MM.1S (cell line): ENCODE measurements at regions not wholly inside any gene's neighbourhood (a gene's known extent, or its start where the extent isn't known, plus 50 kb on each side); places are given as distances from the start of the nearest gene placed in this dataset.
"Not testable (repeated sequence)": the region's sequence is repeated elsewhere in the genome, so short reads cannot be mapped to it uniquely, and the experiment has no call there.

Experiments used
- DNase-seq: peaks from one replicate; pipeline ENCODE4 v3.0.0-alpha.2; 2015
- H2AFZ ChIP-seq: fragments of 300-600 bp; sonication (generic); 2 replicates; pipeline ENCODE4 v1.6.0; 2016; ENCODE audit warnings: antibody characterized with exemption, low read length
- H3F3A ChIP-seq: fragments of 300-600 bp; sonication (generic); 2 replicates; pipeline ENCODE4 v1.6.1; 2016; ENCODE audit warnings: mild to moderate bottlenecking, antibody characterized with exemption, low read length, moderate library complexity, mixed read lengths; ENCODE audit not compliant: insufficient read depth
- H3K27ac ChIP-seq: fragments of 300-600 bp; sonication (generic); 2 replicates; pipeline ENCODE4 v1.5.1; 2016; ENCODE audit warnings: mild to moderate bottlenecking, low read length
- H3K27me3 ChIP-seq: fragments of 300-600 bp; sonication (generic); replicated peaks from 2 replicates; pipeline ENCODE4 v1.6.0; 2016; ENCODE audit warnings: low read length; ENCODE audit not compliant: insufficient read depth
- H3K36me3 ChIP-seq: fragments of 300-600 bp; sonication (generic); replicated peaks from 2 replicates; pipeline ENCODE4 v1.6.1; 2016; ENCODE audit warnings: mild to moderate bottlenecking, low read length, mixed read lengths; ENCODE audit not compliant: insufficient read depth
- H3K4me1 ChIP-seq: fragments of 300-600 bp; sonication (generic); 2 replicates; pipeline ENCODE4 v1.6.1; 2016; ENCODE audit warnings: low read length, mixed read lengths
- H3K4me2 ChIP-seq: fragments of 300-600 bp; sonication (generic); 2 replicates; pipeline ENCODE4 v1.6.0; 2016; ENCODE audit warnings: low read depth, low read length
- H3K4me3 ChIP-seq: fragments of 300-600 bp; sonication (generic); 2 replicates; pipeline ENCODE4 v1.5.1; 2016; ENCODE audit warnings: low read length, mixed read lengths
- H3K79me2 ChIP-seq: fragments of 300-600 bp; sonication (generic); 2 replicates; pipeline ENCODE4 v1.6.1; 2016; ENCODE audit warnings: mixed run types, low read length, mixed read lengths
- H3K9ac ChIP-seq: fragments of 300-600 bp; sonication (generic); 2 replicates; pipeline ENCODE4 v1.6.1; 2016; ENCODE audit warnings: low read length, mixed read lengths
- H3K9me2 ChIP-seq: fragments of 300-600 bp; sonication (generic); replicated peaks from 2 replicates; pipeline ENCODE4 v1.6.1; 2016; ENCODE audit warnings: mild to moderate bottlenecking, low read length, mixed read lengths; ENCODE audit not compliant: insufficient read depth
- H3K9me3 ChIP-seq: fragments of 300-600 bp; sonication (generic); replicated peaks from 2 replicates; pipeline ENCODE4 v1.6.1; 2016; ENCODE audit warnings: mild to moderate bottlenecking, low read length, mixed read lengths; ENCODE audit not compliant: insufficient read depth
- H4K20me1 ChIP-seq: fragments of 300-600 bp; sonication (generic); 2 replicates; pipeline ENCODE4 v1.6.1; 2016; ENCODE audit warnings: mild to moderate bottlenecking, low read length, moderate library complexity, mixed read lengths; ENCODE audit not compliant: insufficient read depth
- EZH2 ChIP-seq: fragments of 300-600 bp; sonication (generic); optimal IDR thresholded peaks from 2 replicates; pipeline ENCODE3; 2017; ENCODE audit warnings: low read depth, mild to moderate bottlenecking, antibody characterized with exemption, low read length, mixed read lengths
- EZH2phosphoT487 ChIP-seq: fragments of 300-600 bp; sonication (generic); IDR thresholded peaks from 2 replicates; pipeline ENCODE4 v1.6.1; 2018; ENCODE audit warnings: antibody characterized with exemption, low read length
- TF ChIP-seq, protein P1 (sequence below): fragments of 300-600 bp; sonication (generic); IDR thresholded peaks from 2 replicates; pipeline ENCODE4 v1.5.1; 2016; ENCODE audit warnings: antibody characterized with exemption, low read length, mixed read lengths

DNA sequence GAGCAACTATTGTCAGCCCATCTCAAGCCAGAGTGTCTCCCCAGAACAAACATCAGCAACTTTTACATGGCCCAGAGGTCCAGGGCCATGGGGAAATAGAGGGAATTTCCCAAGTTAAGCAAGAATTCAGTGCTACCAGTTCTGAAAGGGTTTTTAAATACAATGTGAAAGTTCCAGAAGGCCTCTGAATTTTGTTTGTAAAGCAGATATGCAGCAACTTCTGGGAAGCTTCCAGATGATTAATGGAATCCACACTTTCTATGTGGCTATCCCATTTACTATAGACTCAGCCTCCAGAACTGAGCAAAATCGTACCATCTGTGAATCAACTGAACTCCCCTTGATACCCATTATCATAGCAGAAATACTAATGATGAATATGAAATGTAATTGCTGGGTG, 93.8 kb downstream of the FEM1C start:
- Histone ChIP-seq H3K27ac (no peak overlapping the region), H3K79me2 (no peaks in the 10 kb centered on the region), H3K36me3 (no peaks in the 10 kb centered on the region), H3K9me2 (no peaks in the 10 kb centered on the region), H3K9me3 (no peaks in the 10 kb centered on the region), H3K4me2 (no peak overlapping the region), H3K9ac (no peak overlapping the region), H2AFZ (no peak overlapping the region), H3K27me3 (no peaks in the 10 kb centered on the region), H4K20me1 (no peaks in the 10 kb centered on the region), H3K4me1 (no peaks in the 10 kb centered on the region), H3K4me3 (no peak overlapping the region), H3F3A (no peaks in the 10 kb centered on the region)
- TF ChIP-seq EZH2 (no peak), EZH2phosphoT487 (no peak)
- TF ChIP-seq, protein P1, sequence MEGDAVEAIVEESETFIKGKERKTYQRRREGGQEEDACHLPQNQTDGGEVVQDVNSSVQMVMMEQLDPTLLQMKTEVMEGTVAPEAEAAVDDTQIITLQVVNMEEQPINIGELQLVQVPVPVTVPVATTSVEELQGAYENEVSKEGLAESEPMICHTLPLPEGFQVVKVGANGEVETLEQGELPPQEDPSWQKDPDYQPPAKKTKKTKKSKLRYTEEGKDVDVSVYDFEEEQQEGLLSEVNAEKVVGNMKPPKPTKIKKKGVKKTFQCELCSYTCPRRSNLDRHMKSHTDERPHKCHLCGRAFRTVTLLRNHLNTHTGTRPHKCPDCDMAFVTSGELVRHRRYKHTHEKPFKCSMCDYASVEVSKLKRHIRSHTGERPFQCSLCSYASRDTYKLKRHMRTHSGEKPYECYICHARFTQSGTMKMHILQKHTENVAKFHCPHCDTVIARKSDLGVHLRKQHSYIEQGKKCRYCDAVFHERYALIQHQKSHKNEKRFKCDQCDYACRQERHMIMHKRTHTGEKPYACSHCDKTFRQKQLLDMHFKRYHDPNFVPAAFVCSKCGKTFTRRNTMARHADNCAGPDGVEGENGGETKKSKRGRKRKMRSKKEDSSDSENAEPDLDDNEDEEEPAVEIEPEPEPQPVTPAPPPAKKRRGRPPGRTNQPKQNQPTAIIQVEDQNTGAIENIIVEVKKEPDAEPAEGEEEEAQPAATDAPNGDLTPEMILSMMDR = no peak
- no peak for DNase-seq

DNA sequence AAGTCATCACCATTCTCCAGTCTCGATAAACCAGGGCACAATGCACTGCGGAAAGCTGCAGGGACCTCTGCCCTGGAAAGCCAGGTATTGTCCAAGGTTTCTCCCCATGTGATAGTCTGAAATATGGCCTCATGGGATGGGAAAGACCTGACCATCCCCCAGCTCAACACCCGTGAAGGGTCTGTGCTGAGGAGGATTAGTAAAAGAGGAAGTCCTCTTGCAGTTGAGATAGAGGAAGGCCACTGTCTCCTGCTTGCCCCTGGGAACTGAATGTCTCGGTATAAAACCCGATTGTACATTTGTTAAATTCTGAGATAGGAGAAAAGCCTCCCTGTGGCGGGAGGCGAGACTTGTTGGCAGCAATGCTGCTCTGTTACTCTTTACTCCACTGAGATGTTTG, 95.9 kb downstream of the FEM1C start:
- not testable (repeated sequence) for H3K79me2 ChIP-seq, H3K36me3 ChIP-seq, H3K27ac ChIP-seq, H3K9ac ChIP-seq, DNase-seq, H3K9me2 ChIP-seq, H2AFZ ChIP-seq, H3K9me3 ChIP-seq, H3K4me3 ChIP-seq, H4K20me1 ChIP-seq, H3F3A ChIP-seq, H3K27me3 ChIP-seq, H3K4me1 ChIP-seq, H3K4me2 ChIP-seq

DNA sequence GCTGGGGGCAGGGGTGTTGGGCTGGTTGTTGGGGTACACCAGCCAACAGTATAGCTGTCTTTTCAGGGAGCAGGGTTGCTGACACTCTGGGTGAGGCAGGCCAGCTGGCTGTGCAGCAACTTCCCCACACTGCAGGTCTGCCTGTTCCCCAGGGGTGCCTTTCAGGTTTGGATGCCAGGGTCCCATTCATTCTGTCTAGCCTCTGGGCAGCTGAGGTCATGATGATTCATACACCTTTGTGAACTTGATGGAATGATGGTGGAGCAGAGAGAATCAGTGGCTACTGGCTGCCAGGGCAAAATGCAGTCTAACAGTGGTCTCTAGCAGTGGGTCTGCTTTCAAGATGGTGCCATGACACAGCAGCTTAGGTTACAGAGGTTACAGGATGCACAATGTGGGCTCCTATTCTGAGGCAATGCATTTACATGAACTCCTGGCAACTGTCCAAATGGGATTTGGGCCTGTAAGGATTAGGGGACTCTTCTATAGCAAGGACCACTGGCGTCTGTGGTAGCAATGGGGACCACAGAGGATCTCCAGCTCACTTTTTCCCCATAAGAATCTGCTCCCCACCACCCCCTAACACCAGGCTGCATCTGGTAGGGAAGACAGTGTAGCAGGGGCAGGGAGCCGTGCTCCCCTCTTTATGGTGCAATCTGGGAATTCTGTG, 103.7 kb downstream of the FEM1C start:
- Histone ChIP-seq H2AFZ (no peak overlapping the region), H3F3A (peaks cover 10% of the 10 kb centered on the region), H3K9ac (no peak overlapping the region), H3K9me3 (no peaks in the 10 kb centered on the region), H3K4me2 (no peak overlapping the region), H3K9me2 (no peaks in the 10 kb centered on the region), H3K27ac (no peak overlapping the region), H3K4me3 (no peak overlapping the region), H3K27me3 (no peaks in the 10 kb centered on the region), H3K4me1 (peaks cover 10% of the 10 kb centered on the region), H4K20me1 (no peaks in the 10 kb centered on the region), H3K79me2 (no peaks in the 10 kb centered on the region), H3K36me3 (no peaks in the 10 kb centered on the region)
- TF ChIP-seq EZH2 (no peak), EZH2phosphoT487 (no peak)
- TF ChIP-seq, protein P1 = no peak
- no peak for DNase-seq

GRCh38 chr5:115439639-115440038, 104.9 kb downstream of the FEM1C start:
- no peaks in the 10 kb centered on the region for H4K20me1 ChIP-seq
- no peak overlapping the region for H3K27ac ChIP-seq
- H3K79me2 ChIP-seq = no peaks in the 10 kb centered on the region
- no peak overlapping the region for H3K4me3 ChIP-seq
- H3K9ac ChIP-seq = no peak overlapping the region
- no peaks in the 10 kb centered on the region for H3K9me3 ChIP-seq
- DNase-seq = no peak
- TF ChIP-seq EZH2 = no peak
- TF ChIP-seq EZH2phosphoT487 = no peak
- TF ChIP-seq, protein P1 = no peak
- H3K36me3 ChIP-seq = no peaks in the 10 kb centered on the region
- H3K9me2 ChIP-seq = no peaks in the 10 kb centered on the region
- H3F3A ChIP-seq = peaks cover 15% of the 10 kb centered on the region
- no peak overlapping the region for H3K4me2 ChIP-seq
- H3K4me1 ChIP-seq = peaks cover 20% of the 10 kb centered on the region
- H3K27me3 ChIP-seq = no peaks in the 10 kb centered on the region
- no peak overlapping the region for H2AFZ ChIP-seq
